NOMO-1 treated with DMSO at 0.1 percent for 48 hours (cell line): ENCODE measurements at regions not wholly inside any gene's neighbourhood (a gene's known extent, or its start where the extent isn't known, plus 50 kb on each side); places are given as distances from the start of the nearest gene placed in this dataset.

Source experiments
- DNase-seq: peaks from one replicate; lab custom pipeline; 2025; ENCODE audit not compliant: unreplicated experiment; lab: John Stamatoyannopoulos, UW

GRCh38 chr18:5646739-5647138, 102.9 kb upstream of the EPB41L3 start:
- no peak for DNase-seq

GRCh38 chr18:5643288-5643687, 99.5 kb upstream of the EPB41L3 start:
- DNase-seq = no peak

- DNase-seq = no peak
These were observed 97.1 kb upstream of the EPB41L3 start for GRCh38 chr18:5640939-5641338.

GRCh38 chr18:5639131-5639530, 95.3 kb upstream of the EPB41L3 start:
- peak; percentile 7 for DNase-seq

- no peak for DNase-seq
These were observed 88.2 kb upstream of the EPB41L3 start for GRCh38 chr18:5632041-5632440.

- no peak for DNase-seq
These were observed 87.2 kb upstream of the EPB41L3 start for GRCh38 chr18:5630900-5631413.

GRCh38 chr18:5630057-5630899, 86.5 kb upstream of the EPB41L3 start:
- DNase-seq = peak; percentile 39

- DNase-seq = no peak
These were observed 84.9 kb upstream of the EPB41L3 start for GRCh38 chr18:5628512-5629255.

- DNase-seq = no peak
These were observed 84.1 kb upstream of the EPB41L3 start for GRCh38 chr18:5627776-5628511.

GRCh38 chr18:5626130-5626880, 82.5 kb upstream of the EPB41L3 start:
- DNase-seq = peak; percentile 26

- no peak for DNase-seq
These were observed 81.3 kb upstream of the EPB41L3 start for GRCh38 chr18:5625076-5625475.

GRCh38 chr18:5622905-5623304, 79.1 kb upstream of the EPB41L3 start:
- no peak for DNase-seq

GRCh38 chr18:5620289-5620688, 76.5 kb upstream of the EPB41L3 start:
- DNase-seq = no peak

- no peak for DNase-seq
These were observed 75.6 kb upstream of the EPB41L3 start for GRCh38 chr18:5619376-5619775.

GRCh38 chr18:5618047-5618688, 74.4 kb upstream of the EPB41L3 start:
- no peak for DNase-seq

- no peak for DNase-seq
These were observed 67.4 kb upstream of the EPB41L3 start for GRCh38 chr18:5611221-5611620.

- no peak for DNase-seq
These were observed 65.0 kb upstream of the EPB41L3 start for GRCh38 chr18:5608846-5609245.

GRCh38 chr18:5606951-5607350, 63.2 kb upstream of the EPB41L3 start:
- no peak for DNase-seq

GRCh38 chr18:5604778-5605177, 61.0 kb upstream of the EPB41L3 start:
- DNase-seq = no peak

GRCh38 chr18:5603153-5603552, 59.4 kb upstream of the EPB41L3 start:
- DNase-seq = no peak
